Activated CD4-positive, alpha-beta T cell treated with anti-CD3 and anti-CD28 coated beads, Interleukin-2, amount 50 U/mL, for 48 hours (primary cell): ENCODE measurements at regions not wholly inside any gene's neighbourhood (a gene's known extent, or its start where the extent isn't known, plus 50 kb on each side); places are given as distances from the start of the nearest gene placed in this dataset.
A peak's percentile ranks its signal among the peaks of the same experiment; 100 is the strongest.

Source experiments
- DNase-seq, 2 experiments: peaks; one replicate each; pipeline ENCODE4 v3.0.0-alpha.2; 2020

DNA sequence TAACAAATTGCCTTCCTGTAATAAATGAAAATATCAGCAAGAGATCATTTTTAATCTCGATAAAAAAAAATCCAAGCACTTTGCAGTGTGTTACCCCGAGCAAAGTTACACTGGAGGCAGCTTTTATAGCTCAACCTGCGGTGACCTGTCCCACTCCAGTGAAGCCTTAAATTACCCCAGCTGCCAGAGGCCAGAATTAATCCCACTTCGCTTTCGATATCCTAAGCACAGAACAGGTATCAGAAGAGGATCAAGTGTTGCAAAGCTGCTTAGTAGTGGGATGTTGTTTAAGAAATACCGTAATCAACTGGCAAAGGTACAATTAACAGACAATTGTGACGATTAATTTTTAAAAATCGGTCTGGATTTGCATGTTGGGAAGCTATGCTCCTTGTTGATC lies 314.0 kb downstream of the AGTPBP1 start:
- DNase-seq = no peak

DNA sequence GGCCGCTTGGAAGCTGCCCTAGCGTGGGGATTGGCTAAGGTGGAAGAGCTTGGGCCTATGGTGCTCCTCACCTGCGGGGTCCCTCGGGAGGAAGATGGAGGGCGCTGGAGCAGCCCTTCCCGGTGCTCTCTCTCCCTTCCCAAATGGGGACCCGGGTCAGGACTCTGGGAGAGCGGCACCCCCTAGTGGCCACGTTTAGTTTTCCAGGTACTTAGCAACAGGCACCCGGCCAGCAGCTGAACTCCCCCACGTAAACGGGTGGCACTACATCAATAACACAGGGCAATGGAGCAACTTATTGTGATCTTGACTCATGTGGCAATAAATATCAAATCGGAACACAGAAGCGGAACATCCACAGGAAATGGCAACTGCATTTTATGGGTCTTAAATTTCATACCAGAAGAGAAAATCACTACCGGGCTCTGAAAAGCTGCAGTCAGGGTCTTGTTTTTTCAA lies 316.6 kb downstream of the AGTPBP1 start:
- peak; percentile 61 to 68 for DNase-seq

DNA sequence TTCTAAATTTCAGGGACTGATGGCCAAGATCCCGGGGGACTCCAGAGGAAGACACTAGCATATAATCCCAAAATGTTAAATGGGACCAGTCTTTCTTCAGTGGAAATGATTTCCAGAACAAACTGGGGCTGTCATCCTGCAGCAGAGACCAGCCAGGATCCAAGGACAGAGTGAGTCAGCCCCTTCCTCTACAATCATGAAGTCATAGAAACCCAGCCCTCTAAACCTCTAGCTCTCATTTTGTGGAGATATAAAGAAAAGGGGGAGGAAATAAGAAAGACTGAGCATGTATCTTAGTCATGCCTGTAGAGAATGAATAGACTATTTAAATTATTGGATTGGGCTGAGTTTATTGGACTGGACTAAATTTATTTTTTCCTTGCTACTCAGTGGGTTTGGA lies 318.3 kb downstream of the AGTPBP1 start:
- no peak for DNase-seq

DNA sequence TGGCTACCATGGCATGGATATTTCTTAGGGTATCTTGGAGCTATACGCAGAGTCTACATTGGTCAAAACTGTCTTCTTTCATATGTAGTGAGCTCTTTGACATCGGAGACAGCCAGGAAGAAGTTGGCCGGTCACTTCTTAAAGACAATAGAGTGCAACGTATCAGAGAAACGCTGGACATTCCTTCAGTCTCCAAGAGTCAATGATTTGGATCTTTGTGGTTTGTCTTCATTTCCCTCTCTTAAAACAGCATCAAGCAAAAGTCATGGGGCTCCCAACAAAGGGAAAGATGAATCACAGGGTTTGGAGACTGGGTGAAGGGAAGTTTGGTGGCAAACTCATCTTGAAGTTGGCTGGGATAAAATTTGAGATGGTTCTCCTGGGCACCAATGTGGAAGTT lies 320.1 kb downstream of the AGTPBP1 start:
- DNase-seq = no peak

DNA sequence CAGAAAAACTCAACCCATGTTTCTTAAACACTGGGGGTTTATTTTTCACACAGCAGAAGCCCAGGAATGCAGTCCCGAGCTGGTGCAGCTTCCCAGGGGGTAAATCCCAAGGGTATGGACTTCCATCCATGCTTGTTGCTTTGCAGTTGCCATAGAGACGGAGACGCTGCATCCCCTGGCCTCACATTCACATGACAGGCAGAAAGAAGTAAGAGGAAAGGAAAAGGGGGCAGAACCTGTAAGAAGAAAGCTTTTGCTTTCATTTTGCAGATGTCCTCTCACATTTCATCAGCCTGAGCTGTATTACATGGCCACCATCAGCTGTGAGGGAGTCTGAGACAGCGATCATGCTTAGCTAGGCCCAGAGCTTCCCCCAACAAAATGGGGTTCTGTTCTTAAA lies 321.0 kb downstream of the AGTPBP1 start:
- DNase-seq = no peak

DNA sequence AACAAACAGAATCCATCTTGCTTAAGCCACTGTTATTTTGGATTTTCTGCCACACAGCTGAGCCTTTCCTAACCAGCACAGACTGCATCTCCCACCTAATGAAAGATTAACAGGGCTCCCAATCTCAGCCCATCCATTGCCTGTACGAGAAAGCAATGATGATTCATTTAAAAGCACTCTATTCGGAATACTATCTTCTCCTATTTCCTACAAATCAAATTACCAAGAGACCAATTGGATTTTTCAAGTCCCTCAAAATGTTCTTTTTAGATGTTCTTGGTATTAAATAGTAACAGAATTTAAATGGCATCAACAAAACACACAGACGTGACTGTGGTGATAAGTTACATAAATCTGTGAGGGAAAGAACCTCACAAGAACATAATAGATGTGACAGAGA lies 324.1 kb downstream of the AGTPBP1 start:
- DNase-seq = no peak

DNA sequence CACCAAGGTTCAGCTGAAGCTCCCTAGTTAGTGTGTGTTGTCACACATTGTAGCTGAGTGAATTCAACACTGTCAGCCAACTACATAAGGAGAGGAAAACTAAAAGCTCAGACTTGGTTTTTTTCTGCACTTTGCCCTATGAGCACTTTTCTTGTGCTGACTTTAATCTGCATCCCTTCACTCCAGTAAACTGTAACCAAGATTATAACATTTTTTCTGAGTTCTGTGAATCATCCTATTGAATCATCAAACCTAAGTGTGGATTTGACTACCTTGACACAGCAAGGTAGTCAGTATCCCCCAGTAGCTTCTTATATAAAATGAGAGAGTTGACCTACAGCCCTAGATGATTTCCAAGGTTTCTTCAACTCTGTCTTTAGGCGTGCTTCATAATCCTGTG lies 325.0 kb downstream of the AGTPBP1 start:
- DNase-seq = no peak

DNA sequence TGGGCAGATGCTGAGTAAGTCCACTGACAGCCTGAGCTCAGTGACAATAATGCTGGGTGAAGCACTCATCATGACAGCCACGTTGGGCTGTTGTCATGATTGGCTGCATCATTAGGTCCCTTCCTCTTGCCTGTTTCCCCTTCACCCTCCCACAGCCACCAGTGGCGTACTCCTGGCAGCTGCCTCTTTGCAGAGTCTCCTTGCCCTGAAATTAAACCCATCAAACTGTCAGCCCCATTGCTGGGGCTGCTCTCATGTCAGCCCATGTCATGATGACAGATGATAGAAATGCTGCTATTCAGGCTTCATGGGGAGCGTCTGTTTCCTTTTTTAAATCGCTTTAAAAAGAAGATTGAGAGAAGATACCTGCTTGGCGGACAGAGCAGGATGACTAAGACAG lies 327.4 kb downstream of the AGTPBP1 start:
- DNase-seq = no peak

DNA sequence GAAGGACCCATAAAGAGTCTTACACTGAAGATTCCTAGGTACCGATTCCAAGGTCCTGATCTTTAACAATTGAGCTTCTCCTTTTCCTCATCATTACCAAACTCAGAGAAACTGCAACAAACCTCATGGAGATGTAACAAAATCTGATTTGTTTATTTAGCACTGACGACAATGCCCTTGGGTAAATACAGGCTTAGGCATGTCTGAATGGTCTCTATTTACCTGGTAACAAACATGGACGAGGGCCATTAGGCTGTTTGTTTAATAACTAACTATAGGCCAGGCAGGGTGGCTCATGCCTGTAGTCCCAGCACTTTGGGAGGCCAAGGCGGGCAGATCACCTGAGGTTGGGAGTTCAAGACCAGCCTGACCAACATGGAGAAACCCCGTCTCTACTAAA lies 333.3 kb downstream of the AGTPBP1 start:
- DNase-seq = no peak

DNA sequence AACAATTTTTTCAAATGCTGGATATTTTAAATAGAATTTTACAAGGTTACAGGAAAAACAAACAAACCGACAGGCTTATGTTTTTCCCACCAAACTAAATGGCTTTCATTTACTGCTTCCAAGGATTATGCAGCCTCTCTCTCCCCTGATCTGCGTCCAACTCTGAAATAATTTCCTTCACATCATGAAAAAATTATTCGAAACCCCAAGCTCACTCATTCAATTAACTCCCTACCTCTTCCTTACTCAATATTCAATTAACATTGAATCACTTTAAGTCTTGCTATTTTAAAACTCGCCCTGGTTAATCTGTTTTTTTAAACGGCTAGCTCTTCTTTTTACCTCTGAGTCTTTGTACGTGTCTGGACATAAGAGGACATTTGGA lies 336.2 kb downstream of the AGTPBP1 start:
- no peak for DNase-seq

DNA sequence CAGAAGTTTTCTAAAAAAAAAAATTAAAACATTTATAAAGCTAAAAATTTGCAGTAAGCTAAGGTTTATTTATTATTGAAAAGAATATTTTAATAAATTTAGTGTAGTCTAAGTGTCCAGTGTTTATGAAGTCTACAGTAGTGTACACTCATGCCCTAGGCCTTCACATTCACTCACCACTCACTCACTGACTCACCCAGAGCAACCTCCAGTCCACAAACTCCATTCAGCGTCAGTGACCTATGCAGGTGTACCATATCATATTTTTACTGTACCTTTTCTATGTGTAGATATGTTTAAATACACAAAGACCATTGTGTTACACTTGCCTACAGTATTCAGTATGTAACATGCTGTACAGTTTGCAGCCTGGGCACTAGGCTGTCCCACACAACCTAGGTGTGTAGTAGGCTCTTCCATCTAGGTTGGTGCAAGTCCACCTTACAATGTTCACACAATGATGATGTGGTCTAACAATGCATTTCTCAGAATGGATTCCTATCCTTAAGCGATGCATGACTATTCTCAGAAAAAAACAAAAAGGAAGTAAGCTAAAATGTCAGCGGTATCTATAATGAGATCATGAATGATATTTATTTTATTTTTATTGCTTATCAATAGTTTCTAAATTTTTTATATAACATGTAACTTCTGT lies 336.7 kb downstream of the AGTPBP1 start:
- DNase-seq = no peak

DNA sequence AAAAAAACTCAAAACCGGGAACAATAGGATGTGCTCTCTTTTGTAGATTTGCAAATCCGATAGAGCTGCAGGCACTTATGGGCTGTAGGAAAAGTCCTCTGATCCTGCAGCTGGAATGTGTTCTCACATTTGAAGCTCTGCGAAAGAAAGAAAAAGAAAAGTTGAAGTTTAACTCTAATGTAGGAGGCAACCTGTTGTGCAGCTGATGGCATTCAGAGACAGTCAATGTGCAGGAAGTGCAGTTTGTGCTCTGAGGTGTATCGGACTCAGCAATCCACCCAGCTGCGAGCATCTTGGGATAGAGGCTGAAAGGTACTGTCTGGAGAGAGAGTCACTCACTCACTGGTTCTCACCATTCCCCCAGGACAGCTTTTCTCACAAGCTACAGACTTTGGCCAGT lies 339.2 kb downstream of the AGTPBP1 start:
- DNase-seq = no peak

DNA sequence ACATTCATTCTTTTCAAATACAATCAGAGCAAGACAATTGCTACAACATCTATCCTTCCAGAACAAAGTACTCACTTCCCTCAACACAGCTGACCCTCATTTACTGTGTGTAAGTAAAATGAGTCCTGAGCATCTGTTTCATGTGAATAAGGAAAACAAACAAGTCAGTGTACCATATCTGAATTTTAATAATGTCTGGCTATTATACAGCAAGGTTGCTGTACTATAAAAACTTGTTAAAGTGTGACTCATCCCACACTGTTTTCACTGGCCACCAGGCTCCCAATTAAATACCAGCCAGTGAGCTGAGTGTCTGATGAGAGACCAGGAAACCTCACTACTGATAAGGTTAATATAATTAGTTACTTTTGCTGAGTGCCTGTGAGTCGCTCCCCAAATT lies 339.8 kb downstream of the AGTPBP1 start:
- no peak for DNase-seq

DNA sequence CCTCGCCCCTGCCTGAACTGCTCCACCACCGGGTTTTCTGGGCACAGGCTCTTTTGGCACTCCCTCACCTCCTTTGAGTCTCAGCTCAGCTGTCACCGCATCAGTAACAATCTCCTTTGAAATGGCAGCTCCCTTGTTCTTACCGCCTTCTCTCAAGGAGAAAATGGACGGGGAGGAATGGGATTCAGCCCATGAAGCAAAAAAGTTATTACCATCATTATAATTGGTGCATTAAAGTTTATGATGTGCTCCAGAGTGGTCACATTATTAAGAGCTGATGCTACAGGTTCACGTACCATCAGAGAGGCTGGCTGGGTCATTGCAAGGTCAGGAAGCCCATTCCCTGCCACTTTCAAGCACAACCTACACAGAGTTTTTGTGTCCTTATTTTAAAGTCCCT lies 344.7 kb downstream of the AGTPBP1 start:
- no peak for DNase-seq

DNA sequence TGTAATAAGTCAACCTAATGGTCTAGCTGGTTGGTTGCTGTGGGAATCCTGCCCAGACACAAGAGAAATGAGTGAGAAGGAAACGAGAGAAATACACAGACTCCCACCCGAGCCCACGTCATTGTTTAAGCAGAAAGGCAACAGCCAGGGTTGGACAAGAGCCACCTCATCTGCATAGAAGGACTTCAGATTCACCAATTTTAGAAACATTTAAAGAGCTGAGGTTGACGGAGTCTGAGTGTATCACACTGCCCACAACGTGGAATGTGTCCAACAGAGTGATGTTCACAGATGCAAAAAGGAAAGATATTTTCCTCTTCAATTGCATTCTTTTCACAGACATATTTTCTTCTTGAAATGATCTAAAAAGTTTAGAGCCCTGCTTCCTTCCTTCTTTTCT lies 349.5 kb downstream of the AGTPBP1 start:
- no peak for DNase-seq

DNA sequence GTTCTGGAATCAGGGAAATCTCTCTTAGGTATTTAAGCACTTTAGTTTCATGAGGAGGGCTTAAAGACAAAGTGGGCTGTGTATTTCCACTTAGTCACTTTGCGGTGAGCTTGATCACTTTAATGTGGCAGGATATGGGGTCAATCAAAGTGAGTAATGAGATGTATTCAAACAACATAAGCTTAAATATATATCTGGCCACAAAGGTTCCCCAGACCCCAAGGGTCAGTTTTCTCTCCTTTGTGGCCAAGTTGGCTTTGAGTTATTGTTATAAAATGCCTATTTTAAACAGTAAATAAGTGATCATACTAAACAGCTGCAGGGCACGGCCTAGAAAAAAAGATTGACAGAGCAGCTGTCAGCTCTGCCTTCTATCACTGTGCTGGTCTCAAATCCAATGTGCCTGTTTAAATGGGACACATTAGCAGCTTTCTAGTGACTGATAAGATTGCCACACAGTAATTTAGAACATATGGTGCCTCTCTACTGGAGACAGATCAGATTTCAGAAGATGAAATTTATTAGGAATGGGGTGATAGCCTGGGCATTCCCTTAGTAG lies 363.9 kb downstream of the AGTPBP1 start:
- no peak for DNase-seq

DNA sequence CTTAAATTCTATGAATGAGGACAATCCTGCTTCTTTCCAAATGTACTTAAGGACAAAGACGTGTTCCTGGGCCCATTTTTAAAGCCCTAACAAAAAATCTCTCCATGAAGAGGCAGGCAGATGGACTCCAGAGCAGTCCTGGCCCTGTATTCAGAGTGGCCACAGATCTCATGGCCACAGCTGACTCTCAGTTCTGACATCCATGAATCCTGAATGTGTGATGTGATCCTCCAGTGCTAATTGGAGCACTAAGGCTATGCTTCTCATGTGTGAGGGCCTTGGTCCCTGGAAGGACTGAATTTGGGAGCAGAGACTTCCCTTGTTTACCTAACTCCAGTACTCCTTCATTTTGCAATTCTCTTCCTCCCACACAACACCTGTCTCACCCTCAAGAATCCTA lies 373.0 kb downstream of the AGTPBP1 start:
- no peak for DNase-seq

DNA sequence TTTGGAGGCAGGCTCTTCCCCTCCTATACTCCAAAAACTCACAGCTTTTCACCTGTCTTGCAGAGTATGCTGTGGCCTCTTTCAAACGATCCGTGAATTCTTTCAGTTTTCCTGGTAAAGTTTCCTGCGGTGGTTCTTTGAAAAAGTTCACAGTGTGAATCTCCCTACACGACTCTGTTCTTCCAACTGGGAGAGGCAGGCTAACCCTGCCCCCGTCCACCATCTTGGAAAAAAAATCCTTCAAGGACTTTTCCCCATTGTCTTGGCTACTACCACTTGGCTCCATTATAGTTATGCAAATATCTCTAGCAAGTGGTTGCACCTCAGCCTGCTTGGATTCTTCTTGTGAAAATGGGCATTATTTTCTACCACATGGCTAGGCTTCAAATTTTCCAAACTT lies 382.6 kb downstream of the AGTPBP1 start:
- no peak for DNase-seq

DNA sequence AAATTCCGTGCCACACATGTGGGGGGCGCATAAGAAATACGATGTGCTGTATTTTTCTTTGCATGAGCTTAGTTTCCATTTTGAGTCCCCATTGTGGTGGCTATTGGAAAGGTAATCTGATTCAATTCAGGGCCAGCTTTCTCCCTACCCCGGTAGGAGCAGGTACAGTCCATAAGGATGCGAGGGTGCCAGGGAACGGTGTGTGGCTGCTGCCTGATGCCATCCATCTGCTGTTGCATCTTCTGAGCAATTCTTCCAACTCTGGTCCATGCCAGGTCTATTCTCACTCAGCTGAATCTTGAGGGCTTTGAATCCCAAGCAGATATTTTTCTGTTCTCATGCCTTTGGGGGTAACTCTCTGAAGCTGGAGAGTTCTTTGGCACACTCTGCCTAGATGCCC lies 392.7 kb downstream of the AGTPBP1 start:
- no peak for DNase-seq

DNA sequence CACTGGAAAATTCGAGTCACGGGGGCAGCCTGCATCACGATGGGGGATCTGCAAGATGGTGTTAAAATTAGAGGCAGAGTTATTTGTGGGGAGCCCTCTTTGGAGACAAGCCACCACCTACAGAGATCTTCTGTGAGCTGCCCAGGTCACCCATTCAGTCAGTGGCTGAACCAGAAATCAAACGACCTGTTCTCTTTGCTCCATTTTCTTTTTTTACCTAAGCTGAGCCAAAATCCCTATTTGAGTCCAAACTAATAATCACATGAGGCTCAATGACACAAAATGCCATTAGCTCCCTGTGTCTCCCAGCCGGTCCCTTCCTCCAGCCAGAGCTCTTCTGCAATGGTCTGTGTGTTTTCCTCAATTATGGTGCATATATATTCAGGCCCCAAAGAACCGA lies 394.2 kb downstream of the AGTPBP1 start:
- DNase-seq = no peak

DNA sequence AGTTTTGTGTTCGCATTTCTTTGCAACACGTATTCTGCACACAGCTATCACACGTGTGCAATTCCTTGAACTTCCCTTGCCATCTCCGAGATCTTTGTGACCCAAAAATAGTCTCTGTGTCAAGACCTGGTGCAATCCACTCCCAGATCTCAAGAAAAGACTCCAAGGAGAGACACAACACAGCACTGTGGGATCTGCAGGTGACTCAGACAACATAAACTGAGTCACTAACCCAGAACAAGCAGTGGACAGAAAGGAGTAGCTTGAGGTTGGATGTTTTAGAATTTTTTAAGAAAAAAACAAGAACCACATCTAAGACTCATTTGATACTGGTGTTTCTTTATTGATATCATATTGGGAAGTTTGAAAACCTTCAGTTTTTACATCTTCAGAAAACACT lies 396.9 kb downstream of the AGTPBP1 start:
- no peak for DNase-seq

DNA sequence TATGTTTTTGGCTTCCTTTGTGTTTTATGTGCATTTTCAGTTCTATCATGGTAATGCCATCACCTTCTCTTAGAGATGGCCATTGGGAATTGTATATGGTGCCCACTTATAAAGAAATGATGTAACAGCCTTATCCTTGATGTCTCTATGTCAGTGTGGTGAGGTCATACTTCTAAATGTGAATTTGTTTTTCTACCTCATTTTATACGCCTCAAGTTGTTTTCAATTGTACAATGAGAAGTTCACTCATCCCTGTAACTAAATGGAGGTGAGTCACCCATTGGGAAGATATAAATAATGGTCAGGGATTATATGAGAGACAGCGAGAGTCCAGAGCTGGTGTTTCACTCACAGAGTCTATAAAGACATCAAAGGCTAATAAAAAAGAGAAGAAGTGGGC lies 402.4 kb downstream of the AGTPBP1 start:
- no peak for DNase-seq

DNA sequence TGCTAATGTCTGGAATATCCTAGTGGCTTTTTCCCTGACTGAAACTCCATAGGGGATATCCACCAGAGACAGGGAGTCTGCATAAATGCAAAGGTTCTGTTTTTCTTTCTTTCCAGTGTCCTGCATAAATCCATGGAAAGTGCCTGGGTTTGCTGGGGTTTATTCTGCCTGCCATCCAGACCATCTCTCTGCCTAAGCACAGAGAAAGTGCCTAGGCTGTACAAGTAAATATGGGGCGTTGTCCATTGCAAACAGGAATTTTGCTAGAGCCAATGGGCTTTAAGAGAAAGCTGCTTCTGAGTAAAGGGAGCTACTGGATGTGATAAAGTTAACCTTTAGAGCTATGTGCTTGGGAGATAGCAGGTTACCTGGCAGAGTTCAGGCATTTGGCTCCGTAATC lies 407.5 kb downstream of the AGTPBP1 start:
- DNase-seq = no peak

DNA sequence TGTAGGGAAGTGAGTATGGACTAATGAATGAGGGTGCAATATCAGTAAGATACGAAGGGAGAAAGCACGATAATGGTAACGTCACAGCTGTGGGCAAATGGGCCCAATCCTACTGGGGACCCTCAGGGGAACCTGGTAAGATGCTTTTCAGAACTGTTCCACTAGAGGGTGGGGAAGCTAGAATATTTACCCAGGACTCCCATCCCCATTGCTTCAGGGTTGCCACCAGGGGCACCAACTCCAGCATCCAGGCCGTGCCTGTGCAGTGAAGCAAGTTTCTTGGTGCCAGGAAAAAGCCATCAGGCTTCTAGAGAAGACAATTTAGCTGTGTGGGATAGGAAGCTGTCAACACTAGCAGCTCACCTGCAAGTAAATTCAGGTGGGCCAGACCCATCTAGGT lies 409.3 kb downstream of the AGTPBP1 start:
- DNase-seq = no peak

DNA sequence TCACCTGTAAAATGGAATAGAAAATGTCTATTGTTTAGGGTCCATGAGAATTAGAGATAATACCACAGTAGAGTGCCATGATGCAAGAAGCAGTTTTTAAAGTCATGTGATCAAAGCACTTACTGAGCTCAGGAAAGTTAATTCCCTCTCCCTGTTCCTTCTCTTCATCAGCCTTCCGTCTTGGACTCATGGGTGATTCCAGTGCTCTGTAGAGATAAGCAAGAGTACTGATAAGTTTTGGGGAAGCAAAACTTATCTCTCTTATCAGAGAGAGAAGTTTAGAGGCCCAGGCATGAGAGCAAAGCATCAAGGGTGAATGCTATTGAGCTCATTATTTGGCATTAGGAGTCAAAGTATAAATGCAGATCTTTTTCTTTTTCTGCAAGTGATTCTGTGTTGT lies 410.1 kb downstream of the AGTPBP1 start:
- DNase-seq = no peak
